ENCODE measurements at regions not wholly inside any gene's neighbourhood (a gene's known extent, or its start where the extent isn't known, plus 50 kb on each side); places are given as distances from the start of the nearest gene placed in this dataset.

DNA sequence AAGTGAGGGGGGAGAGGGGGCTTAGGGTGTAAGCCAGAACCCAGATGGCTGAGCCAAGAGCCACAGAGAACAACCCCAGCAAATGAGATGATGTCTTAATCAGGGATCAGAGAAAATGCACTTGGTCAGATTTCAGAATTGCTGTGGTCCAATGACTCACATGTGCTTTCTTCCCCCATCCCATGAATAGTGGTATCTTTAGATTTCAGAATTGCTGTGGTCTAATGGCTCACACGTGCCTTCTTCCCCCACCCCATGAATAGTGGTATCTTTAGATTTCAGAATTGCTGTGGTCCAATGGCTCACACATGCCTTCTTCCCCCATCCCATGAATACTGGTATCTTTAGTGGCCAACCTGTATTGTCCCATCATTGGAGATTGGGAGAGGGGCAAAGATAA lies 59.9 kb downstream of the IRX2 start:
- TF ChIP-seq POLR2A (IDR thresholded peaks at IDR 0.05; ENCODE audit: low read length) (no peak), GATA1 (IDR thresholded peaks at IDR 0.05; ENCODE audit: low read depth, low read length) (no peak)
